PC-3 (cell line): ENCODE measurements at regions not wholly inside any gene's neighbourhood (a gene's known extent, or its start where the extent isn't known, plus 50 kb on each side); places are given as distances from the start of the nearest gene placed in this dataset.

Source experiments
- EZH2 ChIP-seq: fragments of 300-600 bp; sonication (generic); IDR thresholded peaks from one replicate; pipeline ENCODE4 v1.6.1; 2017; ENCODE audit warnings: antibody characterized with exemption, mild to moderate bottlenecking, low read length; ENCODE audit not compliant: unreplicated experiment
- TF ChIP-seq, protein P1 (sequence below): fragments of 300-600 bp; sonication (generic); conservative IDR thresholded peaks from 2 replicates; pipeline ENCODE4 v1.5.1; 2017; ENCODE audit warnings: antibody characterized with exemption, low read depth, mild to moderate bottlenecking, low read length

DNA sequence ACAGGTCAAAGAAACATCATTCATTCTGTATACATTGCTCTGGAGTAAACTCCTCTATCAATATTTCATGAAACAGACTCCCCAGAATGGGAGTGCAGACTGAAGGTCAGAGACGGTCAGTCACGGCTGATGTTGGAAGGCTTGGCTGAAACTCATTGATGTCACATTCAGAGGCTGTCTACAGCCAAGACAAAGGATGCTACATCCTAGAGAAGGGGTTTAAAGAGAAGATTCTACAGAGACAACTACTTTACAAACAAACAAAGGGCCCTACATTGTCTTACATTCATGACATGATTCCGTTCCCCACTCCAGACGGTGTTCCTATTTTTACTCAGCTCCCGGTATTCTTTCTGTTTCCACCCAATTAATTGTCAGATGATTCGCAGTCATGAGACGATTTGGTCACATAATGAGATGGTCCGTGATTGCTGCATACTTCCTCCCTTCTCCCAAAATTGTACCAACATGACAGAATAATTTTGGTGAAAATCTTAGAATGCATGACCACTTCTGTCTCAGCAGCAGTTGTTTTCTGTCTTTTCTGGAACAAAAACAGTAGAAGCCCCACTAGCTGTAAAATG, 73.8 kb upstream of the VAV3 start:
- TF ChIP-seq, protein P1, sequence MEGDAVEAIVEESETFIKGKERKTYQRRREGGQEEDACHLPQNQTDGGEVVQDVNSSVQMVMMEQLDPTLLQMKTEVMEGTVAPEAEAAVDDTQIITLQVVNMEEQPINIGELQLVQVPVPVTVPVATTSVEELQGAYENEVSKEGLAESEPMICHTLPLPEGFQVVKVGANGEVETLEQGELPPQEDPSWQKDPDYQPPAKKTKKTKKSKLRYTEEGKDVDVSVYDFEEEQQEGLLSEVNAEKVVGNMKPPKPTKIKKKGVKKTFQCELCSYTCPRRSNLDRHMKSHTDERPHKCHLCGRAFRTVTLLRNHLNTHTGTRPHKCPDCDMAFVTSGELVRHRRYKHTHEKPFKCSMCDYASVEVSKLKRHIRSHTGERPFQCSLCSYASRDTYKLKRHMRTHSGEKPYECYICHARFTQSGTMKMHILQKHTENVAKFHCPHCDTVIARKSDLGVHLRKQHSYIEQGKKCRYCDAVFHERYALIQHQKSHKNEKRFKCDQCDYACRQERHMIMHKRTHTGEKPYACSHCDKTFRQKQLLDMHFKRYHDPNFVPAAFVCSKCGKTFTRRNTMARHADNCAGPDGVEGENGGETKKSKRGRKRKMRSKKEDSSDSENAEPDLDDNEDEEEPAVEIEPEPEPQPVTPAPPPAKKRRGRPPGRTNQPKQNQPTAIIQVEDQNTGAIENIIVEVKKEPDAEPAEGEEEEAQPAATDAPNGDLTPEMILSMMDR, result no peak
- no peak for TF ChIP-seq EZH2
